ENCODE measurements at regions not wholly inside any gene's neighbourhood (a gene's known extent, or its start where the extent isn't known, plus 50 kb on each side); places are given as distances from the start of the nearest gene placed in this dataset.

GRCh38 chr7:18167815-18168214 lies 140.2 kb upstream of the PRPS1L1 start:
- Histone ChIP-seq H4K20me1 (ENCODE audit: low read length) (no peaks in the 10 kb centered on the region), H3K9me3 (ENCODE audit: low read length) (no peaks in the 10 kb centered on the region), H3F3A (ENCODE audit: low read length, unreplicated experiment) (no peaks in the 10 kb centered on the region), H3K4me3 (ENCODE audit: low read length) (no peak overlapping the region), H3K27ac (ENCODE audit: low read length) (no peak overlapping the region), H2AFZ (ENCODE audit: low read length) (no peak overlapping the region), H3K4me2 (ENCODE audit: low read length) (no peak overlapping the region), H3K9ac (ENCODE audit: low read length) (no peak overlapping the region), H3K36me3 (ENCODE audit: low read depth, low read length) (no peaks in the 10 kb centered on the region), H3K4me1 (ENCODE audit: insufficient read depth, low read length) (peaks cover 7% of the 10 kb centered on the region; the same call in 1 of the 2 replicates), H3K79me2 (ENCODE audit: low read length) (no peaks in the 10 kb centered on the region), H3K27me3 (ENCODE audit: low read length) (no peaks in the 10 kb centered on the region), H3K9me2 (replicated peaks; ENCODE audit: low read length) (no peaks in the 10 kb centered on the region)
- CTCF ChIA-PET = no interaction called here
- POLR2A ChIA-PET (ENCODE audit: unreplicated experiment) = interaction anchor here (0.5 kb wide), 1 partner anchor 213 kb away, joined by 8 read pairs; no protein-coding TSS in a partner anchor
- DNase-seq (no peak), ATAC-seq (no peak)
- intact Hi-C loops (cut with micrococcal nuclease) = no loop called here
- BruUV-seq (replicated peaks) = no TSS peak
- TF ChIP-seq CTCF (conservative IDR thresholded peaks at IDR 0.05; ENCODE audit: low read depth, low read length) = no peak
- no peak for TF ChIP-seq EZH2phosphoT487 (IDR thresholded peaks at IDR 0.05; ENCODE audit: borderline replicate concordance, low read length)
- no peak for TF ChIP-seq EZH2 (IDR thresholded peaks at IDR 0.05; ENCODE audit: low read length, unreplicated experiment)

GRCh38 chr7:18174996-18175395 lies 147.3 kb upstream of the PRPS1L1 start:
- Histone ChIP-seq H3K4me3 (ENCODE audit: low read length) (no peak overlapping the region), H3K36me3 (ENCODE audit: low read depth, low read length) (no peaks in the 10 kb centered on the region), H3K79me2 (ENCODE audit: low read length) (no peaks in the 10 kb centered on the region), H3K4me1 (ENCODE audit: insufficient read depth, low read length) (peaks cover 41% of the 10 kb centered on the region), H3K9me2 (replicated peaks; ENCODE audit: low read length) (no peaks in the 10 kb centered on the region), H3K27ac (ENCODE audit: low read length) (no peak overlapping the region), H3K9me3 (ENCODE audit: low read length) (no peaks in the 10 kb centered on the region), H3K4me2 (ENCODE audit: low read length) (no peak overlapping the region), H3F3A (ENCODE audit: low read length, unreplicated experiment) (no peaks in the 10 kb centered on the region), H3K9ac (ENCODE audit: low read length) (no peak overlapping the region), H2AFZ (ENCODE audit: low read length) (no peak overlapping the region), H3K27me3 (ENCODE audit: low read length) (no peaks in the 10 kb centered on the region), H4K20me1 (ENCODE audit: low read length) (no peaks in the 10 kb centered on the region)
- ChIA-PET POLR2A (ENCODE audit: unreplicated experiment) (no interaction called here), CTCF (no interaction called here)
- intact Hi-C loops (cut with micrococcal nuclease) = loop anchor here (5.0 kb wide), 1 partner anchor 88 kb away; no protein-coding TSS in a partner anchor
- TF ChIP-seq EZH2 (IDR thresholded peaks at IDR 0.05; ENCODE audit: low read length, unreplicated experiment) (no peak), CTCF (conservative IDR thresholded peaks at IDR 0.05; ENCODE audit: low read depth, low read length) (no peak), EZH2phosphoT487 (IDR thresholded peaks at IDR 0.05; ENCODE audit: borderline replicate concordance, low read length) (no peak)
- DNase-seq (no peak), ATAC-seq (no peak)
- no TSS peak for BruUV-seq (replicated peaks)

- Histone ChIP-seq H4K20me1 (ENCODE audit: low read length) (no peaks in the 10 kb centered on the region), H3K9ac (ENCODE audit: low read length) (no peak overlapping the region), H3K27ac (ENCODE audit: low read length) (peak overlapping the region; percentile 99), H3K79me2 (ENCODE audit: low read length) (no peaks in the 10 kb centered on the region), H3K27me3 (ENCODE audit: low read length) (no peaks in the 10 kb centered on the region), H2AFZ (ENCODE audit: low read length) (peak overlapping the region; percentile 56), H3F3A (ENCODE audit: low read length, unreplicated experiment) (no peaks in the 10 kb centered on the region), H3K9me2 (replicated peaks; ENCODE audit: low read length) (no peaks in the 10 kb centered on the region), H3K36me3 (ENCODE audit: low read depth, low read length) (no peaks in the 10 kb centered on the region), H3K9me3 (ENCODE audit: low read length) (no peaks in the 10 kb centered on the region), H3K4me2 (ENCODE audit: low read length) (peak overlapping the region; percentile 86), H3K4me1 (ENCODE audit: insufficient read depth, low read length) (peaks cover 50% of the 10 kb centered on the region), H3K4me3 (ENCODE audit: low read length) (no peak overlapping the region)
- intact Hi-C loops (cut with micrococcal nuclease) = loop anchor here (5.0 kb wide), 1 partner anchor 89 kb away; no protein-coding TSS in a partner anchor
- no peak for ATAC-seq
- peak; percentile 32 for DNase-seq
- ChIA-PET CTCF (no interaction called here), POLR2A (ENCODE audit: unreplicated experiment) (no interaction called here)
- BruUV-seq (replicated peaks) = no TSS peak
- TF ChIP-seq CTCF (conservative IDR thresholded peaks at IDR 0.05; ENCODE audit: low read depth, low read length) = no peak
- no peak for TF ChIP-seq EZH2phosphoT487 (IDR thresholded peaks at IDR 0.05; ENCODE audit: borderline replicate concordance, low read length)
- no peak for TF ChIP-seq EZH2 (IDR thresholded peaks at IDR 0.05; ENCODE audit: low read length, unreplicated experiment)
These were observed 148.3 kb upstream of the PRPS1L1 start for GRCh38 chr7:18175801-18176450.
